HepG2 (cell line): ENCODE measurements at regions not wholly inside any gene's neighbourhood (a gene's known extent, or its start where the extent isn't known, plus 50 kb on each side); places are given as distances from the start of the nearest gene placed in this dataset.

Experiments used
- ETV5 ChIP-seq: IDR thresholded peaks from 2 replicates; pipeline ENCODE4 v1.6.1; 2018; ENCODE audit warnings: missing biosample characterization, missing genetic modification reagents, inconsistent platforms, borderline replicate concordance
- GZF1 ChIP-seq: sonication (generic); formaldehyde crosslinking; IDR thresholded peaks from 2 replicates; pipeline ENCODE4 v1.5.1; 2020; ENCODE audit warnings: mild to moderate bottlenecking, missing genetic modification reagents
- MATR3 ChIP-seq: sonication (generic); formaldehyde crosslinking; IDR thresholded peaks from 2 replicates; pipeline ENCODE4 v1.4.0; 2020; ENCODE audit warnings: missing genetic modification reagents
- SALL1 ChIP-seq: sonication (generic); formaldehyde crosslinking; IDR thresholded peaks from 2 replicates; pipeline ENCODE4 v1.8.0; 2022; ENCODE audit warnings: mild to moderate bottlenecking, missing genetic modification reagents
- SOX13 ChIP-seq, 3 experiments: fragments of 450-650 bp in 1 of 3; sonication (generic) in 1 of 3; formaldehyde crosslinking in 1 of 3; IDR thresholded peaks in 2 of 3; conservative IDR thresholded peaks in 1 of 3; 2 replicates each; pipeline versions ENCODE4 v1.5.0 to v1.6.1; 2016 to 2020; ENCODE audit warnings: antibody characterized with exemption in 1 of 3, mild to moderate bottlenecking in 1 of 3, missing compliant biosample characterization in 1 of 3, missing genetic modification reagents in 1 of 3, moderate library complexity in 1 of 3
- ZFAT ChIP-seq: sonication (generic); formaldehyde crosslinking; conservative IDR thresholded peaks from 2 replicates; pipeline ENCODE4 v1.8.1; 2023; ENCODE audit warnings: missing genetic modification reagents, inconsistent platforms
- ZFP37 ChIP-seq: sonication (generic); formaldehyde crosslinking; IDR thresholded peaks from 2 replicates; pipeline ENCODE4 v1.4.0; 2020; ENCODE audit warnings: missing genetic modification reagents, borderline replicate concordance
- ZFP41 ChIP-seq: sonication (generic); formaldehyde crosslinking; IDR thresholded peaks from 2 replicates; pipeline ENCODE4 v1.4.0; 2020; ENCODE audit warnings: mild to moderate bottlenecking, missing genetic modification reagents, borderline replicate concordance
- ZMYM3 ChIP-seq: sonication (generic); formaldehyde crosslinking; IDR thresholded peaks from 2 replicates; pipeline ENCODE4 v1.5.1; 2020; ENCODE audit warnings: mild to moderate bottlenecking, missing genetic modification reagents
- ZMYM4 ChIP-seq: sonication (generic); formaldehyde crosslinking; IDR thresholded peaks from 2 replicates; pipeline ENCODE4 v1.8.1; 2023; ENCODE audit warnings: mild to moderate bottlenecking, missing genetic modification reagents
- ZNF225 ChIP-seq: sonication (generic); formaldehyde crosslinking; IDR thresholded peaks from 2 replicates; pipeline ENCODE4 v1.4.0; 2020; ENCODE audit warnings: mild to moderate bottlenecking, missing genetic modification reagents
- ZNF256 ChIP-seq: sonication (generic); formaldehyde crosslinking; conservative IDR thresholded peaks from 2 replicates; pipeline ENCODE4 v1.4.0; 2020; ENCODE audit warnings: missing genetic modification reagents
- ZNF326 ChIP-seq: sonication (generic); formaldehyde crosslinking; IDR thresholded peaks from 2 replicates; pipeline ENCODE4 v1.4.0; 2020; ENCODE audit warnings: missing genetic modification reagents, borderline replicate concordance
- ZNF333 ChIP-seq: sonication (generic); formaldehyde crosslinking; IDR thresholded peaks from 2 replicates; pipeline ENCODE4 v1.4.0; 2020; ENCODE audit warnings: mild to moderate bottlenecking, missing genetic modification reagents, borderline replicate concordance
- ZNF672 ChIP-seq: sonication (generic); formaldehyde crosslinking; IDR thresholded peaks from 2 replicates; pipeline ENCODE4 v1.8.1; 2022; ENCODE audit warnings: missing genetic modification reagents
- ZNF737 ChIP-seq: sonication (generic); formaldehyde crosslinking; IDR thresholded peaks from 2 replicates; pipeline ENCODE4 v1.5.0; 2020; ENCODE audit warnings: missing genetic modification reagents, mild to moderate bottlenecking, borderline replicate concordance
- ZNF768 ChIP-seq: sonication (generic); formaldehyde crosslinking; IDR thresholded peaks from 2 replicates; pipeline ENCODE4 v1.4.0; 2020; ENCODE audit warnings: missing genetic modification reagents
- TF ChIP-seq, protein P1 (sequence below): sonication (generic); formaldehyde crosslinking; IDR thresholded peaks from 2 replicates; pipeline ENCODE4 v1.4.0; 2020; ENCODE audit warnings: missing genetic modification reagents
- TF ChIP-seq, protein P2 (sequence below): sonication (generic); formaldehyde crosslinking; IDR thresholded peaks from 2 replicates; pipeline ENCODE4 v1.8.0; 2022; ENCODE audit warnings: mild to moderate bottlenecking, missing genetic modification reagents
- TF ChIP-seq, protein P3 (sequence below): sonication (generic); formaldehyde crosslinking; IDR thresholded peaks from 2 replicates; pipeline ENCODE4 v1.4.0; 2020; ENCODE audit warnings: mild to moderate bottlenecking, missing genetic modification reagents, borderline replicate concordance
- TF ChIP-seq, protein P4 (sequence below): sonication (generic); formaldehyde crosslinking; IDR thresholded peaks from 2 replicates; pipeline ENCODE4 v1.8.1; 2023; ENCODE audit warnings: mild to moderate bottlenecking, missing genetic modification reagents

DNA sequence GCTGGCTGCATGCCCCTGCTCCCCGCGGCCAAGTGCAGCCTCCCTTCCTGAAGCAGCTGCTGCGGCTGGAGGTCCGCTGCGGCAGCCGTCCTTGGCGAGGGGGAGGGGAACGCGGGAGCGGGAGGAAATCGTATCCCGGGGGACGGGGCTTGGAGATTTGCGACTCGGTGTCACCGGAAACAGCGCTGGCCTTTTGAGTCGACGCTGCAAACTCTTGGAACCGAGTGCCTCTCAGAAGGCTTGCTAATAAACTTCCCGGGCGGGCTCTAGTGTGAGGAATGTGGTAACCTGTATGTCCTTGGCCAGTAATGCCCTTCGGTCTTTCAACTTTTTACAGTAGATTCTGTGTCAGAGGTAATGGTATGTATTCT, 82.7 kb downstream of the PTPDC1 start (continued):
- TF ChIP-seq, protein P1, sequence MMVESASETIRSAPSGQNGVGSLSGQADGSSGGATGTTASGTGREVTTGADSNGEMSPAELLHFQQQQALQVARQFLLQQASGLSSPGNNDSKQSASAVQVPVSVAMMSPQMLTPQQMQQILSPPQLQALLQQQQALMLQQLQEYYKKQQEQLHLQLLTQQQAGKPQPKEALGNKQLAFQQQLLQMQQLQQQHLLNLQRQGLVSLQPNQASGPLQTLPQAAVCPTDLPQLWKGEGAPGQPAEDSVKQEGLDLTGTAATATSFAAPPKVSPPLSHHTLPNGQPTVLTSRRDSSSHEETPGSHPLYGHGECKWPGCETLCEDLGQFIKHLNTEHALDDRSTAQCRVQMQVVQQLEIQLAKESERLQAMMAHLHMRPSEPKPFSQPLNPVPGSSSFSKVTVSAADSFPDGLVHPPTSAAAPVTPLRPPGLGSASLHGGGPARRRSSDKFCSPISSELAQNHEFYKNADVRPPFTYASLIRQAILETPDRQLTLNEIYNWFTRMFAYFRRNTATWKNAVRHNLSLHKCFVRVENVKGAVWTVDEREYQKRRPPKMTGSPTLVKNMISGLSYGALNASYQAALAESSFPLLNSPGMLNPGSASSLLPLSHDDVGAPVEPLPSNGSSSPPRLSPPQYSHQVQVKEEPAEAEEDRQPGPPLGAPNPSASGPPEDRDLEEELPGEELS (CRISPR knock-in tag): peak; percentile 18; the same call in 1 of the 2 replicates
- TF ChIP-seq ZNF768 (CRISPR knock-in tag) (peak; percentile 43; the same call in 1 of the 2 replicates), GZF1 (CRISPR knock-in tag) (peak; percentile 79; the same call in 1 of the 2 replicates), ZNF737 (CRISPR knock-in tag) (no peak), ZNF333 (CRISPR knock-in tag) (peak; percentile 67; the same call in 1 of the 2 replicates), ZNF326 (CRISPR knock-in tag) (no peak), SOX13 (IDR thresholded peaks at IDR 0.05) (no peak), SOX13 (CRISPR knock-in tag; conservative IDR thresholded peaks at IDR 0.05 in 1 of 2, IDR thresholded peaks at IDR 0.05 in 1 of 2) (peak in 1 of 2 experiments; percentile 9; a peak in 1 of 4 replicates), ZFP41 (CRISPR knock-in tag) (no peak), ZMYM4 (CRISPR knock-in tag) (peak; percentile 28; the same call in 1 of the 2 replicates), ZNF225 (CRISPR knock-in tag) (no peak), ZNF256 (no peak), ZMYM3 (CRISPR knock-in tag) (no peak), ETV5 (CRISPR knock-in tag) (no peak; the same call in 1 of the 2 replicates), ZFAT (no peak), SALL1 (CRISPR knock-in tag) (peak; percentile 45; the same call in 1 of the 2 replicates), ZFP37 (CRISPR knock-in tag) (no peak), MATR3 (CRISPR knock-in tag) (no peak), ZNF672 (CRISPR knock-in tag) (no peak)
- TF ChIP-seq, protein P2, sequence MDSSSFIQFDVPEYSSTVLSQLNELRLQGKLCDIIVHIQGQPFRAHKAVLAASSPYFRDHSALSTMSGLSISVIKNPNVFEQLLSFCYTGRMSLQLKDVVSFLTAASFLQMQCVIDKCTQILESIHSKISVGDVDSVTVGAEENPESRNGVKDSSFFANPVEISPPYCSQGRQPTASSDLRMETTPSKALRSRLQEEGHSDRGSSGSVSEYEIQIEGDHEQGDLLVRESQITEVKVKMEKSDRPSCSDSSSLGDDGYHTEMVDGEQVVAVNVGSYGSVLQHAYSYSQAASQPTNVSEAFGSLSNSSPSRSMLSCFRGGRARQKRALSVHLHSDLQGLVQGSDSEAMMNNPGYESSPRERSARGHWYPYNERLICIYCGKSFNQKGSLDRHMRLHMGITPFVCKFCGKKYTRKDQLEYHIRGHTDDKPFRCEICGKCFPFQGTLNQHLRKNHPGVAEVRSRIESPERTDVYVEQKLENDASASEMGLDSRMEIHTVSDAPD (CRISPR knock-in tag): no peak
- TF ChIP-seq, protein P3, sequence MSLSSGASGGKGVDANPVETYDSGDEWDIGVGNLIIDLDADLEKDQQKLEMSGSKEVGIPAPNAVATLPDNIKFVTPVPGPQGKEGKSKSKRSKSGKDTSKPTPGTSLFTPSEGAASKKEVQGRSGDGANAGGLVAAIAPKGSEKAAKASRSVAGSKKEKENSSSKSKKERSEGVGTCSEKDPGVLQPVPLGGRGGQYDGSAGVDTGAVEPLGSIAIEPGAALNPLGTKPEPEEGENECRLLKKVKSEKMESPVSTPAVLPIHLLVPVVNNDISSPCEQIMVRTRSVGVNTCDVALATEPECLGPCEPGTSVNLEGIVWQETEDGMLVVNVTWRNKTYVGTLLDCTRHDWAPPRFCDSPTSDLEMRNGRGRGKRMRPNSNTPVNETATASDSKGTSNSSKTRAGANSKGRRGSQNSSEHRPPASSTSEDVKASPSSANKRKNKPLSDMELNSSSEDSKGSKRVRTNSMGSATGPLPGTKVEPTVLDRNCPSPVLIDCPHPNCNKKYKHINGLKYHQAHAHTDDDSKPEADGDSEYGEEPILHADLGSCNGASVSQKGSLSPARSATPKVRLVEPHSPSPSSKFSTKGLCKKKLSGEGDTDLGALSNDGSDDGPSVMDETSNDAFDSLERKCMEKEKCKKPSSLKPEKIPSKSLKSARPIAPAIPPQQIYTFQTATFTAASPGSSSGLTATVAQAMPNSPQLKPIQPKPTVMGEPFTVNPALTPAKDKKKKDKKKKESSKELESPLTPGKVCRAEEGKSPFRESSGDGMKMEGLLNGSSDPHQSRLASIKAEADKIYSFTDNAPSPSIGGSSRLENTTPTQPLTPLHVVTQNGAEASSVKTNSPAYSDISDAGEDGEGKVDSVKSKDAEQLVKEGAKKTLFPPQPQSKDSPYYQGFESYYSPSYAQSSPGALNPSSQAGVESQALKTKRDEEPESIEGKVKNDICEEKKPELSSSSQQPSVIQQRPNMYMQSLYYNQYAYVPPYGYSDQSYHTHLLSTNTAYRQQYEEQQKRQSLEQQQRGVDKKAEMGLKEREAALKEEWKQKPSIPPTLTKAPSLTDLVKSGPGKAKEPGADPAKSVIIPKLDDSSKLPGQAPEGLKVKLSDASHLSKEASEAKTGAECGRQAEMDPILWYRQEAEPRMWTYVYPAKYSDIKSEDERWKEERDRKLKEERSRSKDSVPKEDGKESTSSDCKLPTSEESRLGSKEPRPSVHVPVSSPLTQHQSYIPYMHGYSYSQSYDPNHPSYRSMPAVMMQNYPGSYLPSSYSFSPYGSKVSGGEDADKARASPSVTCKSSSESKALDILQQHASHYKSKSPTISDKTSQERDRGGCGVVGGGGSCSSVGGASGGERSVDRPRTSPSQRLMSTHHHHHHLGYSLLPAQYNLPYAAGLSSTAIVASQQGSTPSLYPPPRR: peak; percentile 55; the same call in 1 of the 2 replicates
- TF ChIP-seq, protein P4, sequence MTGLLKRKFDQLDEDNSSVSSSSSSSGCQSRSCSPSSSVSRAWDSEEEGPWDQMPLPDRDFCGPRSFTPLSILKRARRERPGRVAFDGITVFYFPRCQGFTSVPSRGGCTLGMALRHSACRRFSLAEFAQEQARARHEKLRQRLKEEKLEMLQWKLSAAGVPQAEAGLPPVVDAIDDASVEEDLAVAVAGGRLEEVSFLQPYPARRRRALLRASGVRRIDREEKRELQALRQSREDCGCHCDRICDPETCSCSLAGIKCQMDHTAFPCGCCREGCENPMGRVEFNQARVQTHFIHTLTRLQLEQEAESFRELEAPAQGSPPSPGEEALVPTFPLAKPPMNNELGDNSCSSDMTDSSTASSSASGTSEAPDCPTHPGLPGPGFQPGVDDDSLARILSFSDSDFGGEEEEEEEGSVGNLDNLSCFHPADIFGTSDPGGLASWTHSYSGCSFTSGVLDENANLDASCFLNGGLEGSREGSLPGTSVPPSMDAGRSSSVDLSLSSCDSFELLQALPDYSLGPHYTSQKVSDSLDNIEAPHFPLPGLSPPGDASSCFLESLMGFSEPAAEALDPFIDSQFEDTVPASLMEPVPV: no peak
